Esophagus squamous epithelium (tissue), 5 donors: ENCODE measurements at regions not wholly inside any gene's neighbourhood (a gene's known extent, or its start where the extent isn't known, plus 50 kb on each side); places are given as distances from the start of the nearest gene placed in this dataset.

Experiments
- DNase-seq: peaks from one replicate; lab custom pipeline; 2025; lab: John Stamatoyannopoulos, UW
- H3K27ac ChIP-seq, 4 donors: fragments of 200-600 bp; sonication (generic); one replicate each; pipeline ENCODE4 v1.5.1; 2016 to 2019; ENCODE audit warnings: mild to moderate bottlenecking in 1 of 4
- H3K27me3 ChIP-seq, 4 donors: fragments of 200-600 bp; sonication (generic); 1 replicate in 3 of 4; 2 replicates in 1 of 4; pipeline versions ENCODE4 v1.5.1 to v1.6.0; 2017 to 2021; ENCODE audit warnings: antibody characterized with exemption in 1 of 4
- H3K36me3 ChIP-seq, 3 donors: fragments of 200-600 bp; sonication (generic); one replicate each; pipeline ENCODE4 v1.5.1; 2016 to 2019
- H3K4me1 ChIP-seq, 3 donors: fragments of 200-600 bp; sonication (generic); one replicate each; pipeline ENCODE4 v1.5.1; 2017 to 2019
- H3K4me3 ChIP-seq, 4 donors: fragments of 200-600 bp; sonication (generic); 1 replicate in 3 of 4; 2 replicates in 1 of 4; pipeline ENCODE4 v1.5.1; 2016 to 2019; ENCODE audit warnings: mild to moderate bottlenecking in 2 of 4, moderate library complexity in 1 of 4
- H3K9me3 ChIP-seq, 3 donors: fragments of 200-600 bp; sonication (generic); one replicate each; pipeline ENCODE4 v1.5.1; 2016 to 2019
- POLR2A ChIP-seq, 4 donors: fragments of 450-650 bp; IDR thresholded peaks; one replicate each; pipeline ENCODE4 v1.6.1; 2017; ENCODE audit warnings: antibody characterized with exemption in 4 of 4, mild to moderate bottlenecking in 4 of 4, moderate library complexity in 3 of 4
- WGBS, 2 donors: methylation state at CpG; one replicate each; pipeline ENCODE4 v1.1.5; 2018; 5-methylcytosine and 5-hydroxymethylcytosine counted together
- intact Hi-C: fragments of 100-400 bp; cut with DNase I; formaldehyde crosslinking; loops from one replicate; pipeline ENCODE4 v1.15.0; 2022
- TF ChIP-seq, protein P1 (sequence below), 6 experiments: fragments of 450-650 bp in 4 of 6; fragments of 200-600 bp in 2 of 6; sonication (generic) in 2 of 6; IDR thresholded peaks; one replicate each; pipeline ENCODE4 v1.5.1; 2016 to 2019; ENCODE audit warnings: antibody characterized with exemption in 6 of 6, mild to moderate bottlenecking in 4 of 6, moderate library complexity in 4 of 6
- donor health status: DM: yes; HTN: yes; CAD: no.

DNA sequence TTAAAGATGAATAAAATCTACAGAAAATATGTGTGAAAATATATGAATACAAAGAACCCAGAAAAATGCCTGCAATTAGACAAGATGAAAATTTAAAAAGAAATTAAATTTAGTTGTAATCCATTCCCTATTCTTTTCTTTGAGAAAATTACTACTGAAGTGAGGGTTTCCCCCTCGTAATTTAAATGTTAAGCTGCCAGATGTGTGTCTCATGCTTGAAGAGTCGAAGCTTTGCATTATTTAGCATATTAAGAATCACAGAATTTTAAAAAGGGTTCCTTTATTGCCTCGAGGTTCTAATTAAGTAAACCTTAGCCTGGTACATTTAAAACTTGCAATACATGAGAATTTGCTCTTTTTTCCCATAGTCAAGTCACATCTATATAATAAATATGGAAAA, 630.1 kb downstream of the TFAP2A start:
- H3K4me3 ChIP-seq = no peak overlapping the region
- no peak for DNase-seq
- H3K36me3 ChIP-seq = no peaks in the 10 kb centered on the region
- TF ChIP-seq, protein P1, sequence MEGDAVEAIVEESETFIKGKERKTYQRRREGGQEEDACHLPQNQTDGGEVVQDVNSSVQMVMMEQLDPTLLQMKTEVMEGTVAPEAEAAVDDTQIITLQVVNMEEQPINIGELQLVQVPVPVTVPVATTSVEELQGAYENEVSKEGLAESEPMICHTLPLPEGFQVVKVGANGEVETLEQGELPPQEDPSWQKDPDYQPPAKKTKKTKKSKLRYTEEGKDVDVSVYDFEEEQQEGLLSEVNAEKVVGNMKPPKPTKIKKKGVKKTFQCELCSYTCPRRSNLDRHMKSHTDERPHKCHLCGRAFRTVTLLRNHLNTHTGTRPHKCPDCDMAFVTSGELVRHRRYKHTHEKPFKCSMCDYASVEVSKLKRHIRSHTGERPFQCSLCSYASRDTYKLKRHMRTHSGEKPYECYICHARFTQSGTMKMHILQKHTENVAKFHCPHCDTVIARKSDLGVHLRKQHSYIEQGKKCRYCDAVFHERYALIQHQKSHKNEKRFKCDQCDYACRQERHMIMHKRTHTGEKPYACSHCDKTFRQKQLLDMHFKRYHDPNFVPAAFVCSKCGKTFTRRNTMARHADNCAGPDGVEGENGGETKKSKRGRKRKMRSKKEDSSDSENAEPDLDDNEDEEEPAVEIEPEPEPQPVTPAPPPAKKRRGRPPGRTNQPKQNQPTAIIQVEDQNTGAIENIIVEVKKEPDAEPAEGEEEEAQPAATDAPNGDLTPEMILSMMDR (IDR thresholded peaks at IDR 0.05) = no peak
- no peak for TF ChIP-seq POLR2A (IDR thresholded peaks at IDR 0.05)
- H3K27me3 ChIP-seq = no peaks in the 10 kb centered on the region
- WGBS, 2 donors = 44 to 57% methylated on average over 3 of the region's 3 CpGs
- intact Hi-C loops = no loop called here
- H3K9me3 ChIP-seq = no peaks in the 10 kb centered on the region
- H3K27ac ChIP-seq = no peak overlapping the region
- H3K4me1 ChIP-seq = no peaks in the 10 kb centered on the region

DNA sequence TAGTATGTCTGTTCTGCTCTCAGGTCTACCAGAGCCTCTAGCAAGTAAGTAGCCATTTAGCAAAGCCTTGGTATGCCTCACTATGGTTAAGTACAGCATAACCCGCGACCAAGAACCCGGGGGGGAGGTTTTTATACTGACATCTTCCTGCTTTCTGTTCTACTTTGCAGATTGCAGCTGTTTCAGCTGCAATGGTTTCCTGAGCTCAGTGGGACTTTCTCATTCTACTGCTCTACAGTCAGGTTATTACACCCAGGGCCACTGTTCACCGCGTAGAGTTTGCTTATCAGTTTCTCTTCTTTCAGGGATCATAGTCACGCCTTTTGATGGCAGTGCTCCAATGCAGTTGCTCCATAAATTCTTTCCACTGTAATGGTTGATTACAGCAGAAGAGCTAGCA, 631.3 kb downstream of the TFAP2A start:
- H3K4me1 ChIP-seq = no peaks in the 10 kb centered on the region
- TF ChIP-seq, protein P1 (IDR thresholded peaks at IDR 0.05) = no peak
- TF ChIP-seq POLR2A (IDR thresholded peaks at IDR 0.05) = no peak
- H3K36me3 ChIP-seq = no peaks in the 10 kb centered on the region
- H3K27ac ChIP-seq = no peak overlapping the region
- no peaks in the 10 kb centered on the region for H3K9me3 ChIP-seq
- intact Hi-C loops = no loop called here
- no peaks in the 10 kb centered on the region for H3K27me3 ChIP-seq
- no peak for DNase-seq
- no peak overlapping the region for H3K4me3 ChIP-seq
- WGBS, 2 donors = 57 to 71% methylated on average over 6 of the region's 6 CpGs

DNA sequence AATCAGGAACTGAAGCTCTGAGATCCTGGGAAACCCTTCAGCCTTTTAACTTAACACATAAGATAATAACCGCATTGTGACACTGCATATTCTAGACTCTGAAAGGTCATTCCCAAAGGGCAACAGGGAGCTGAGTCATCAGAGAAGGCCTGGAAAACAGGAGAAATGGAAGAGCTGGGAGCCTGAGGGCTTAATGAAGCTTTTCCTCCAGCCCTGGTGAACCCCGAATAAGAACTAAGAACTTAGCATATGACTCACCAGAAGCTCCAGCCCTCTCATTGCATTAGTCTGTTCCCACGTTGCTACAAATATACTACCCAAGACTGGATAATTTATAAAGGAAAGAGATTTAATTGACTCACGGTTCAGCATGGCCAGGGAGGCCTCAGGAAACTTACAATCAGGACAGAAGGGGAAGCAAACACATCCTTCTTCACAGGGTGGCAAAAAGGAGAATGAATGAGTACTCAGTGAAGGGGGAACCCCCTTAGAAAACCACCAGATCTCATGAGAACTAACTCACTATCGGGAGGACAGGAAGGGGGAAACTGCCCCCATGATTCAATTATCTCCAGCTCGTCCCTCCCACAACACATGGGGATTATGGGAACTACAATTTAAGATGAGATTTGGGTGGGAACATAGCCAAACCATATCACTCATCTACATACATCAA, 648.5 kb downstream of the TFAP2A start:
- no peak for DNase-seq
- Histone ChIP-seq H3K27me3 (no peaks in the 10 kb centered on the region), H3K27ac (no peak overlapping the region), H3K4me3 (no peak overlapping the region), H3K9me3 (no peaks in the 10 kb centered on the region), H3K36me3 (no peaks in the 10 kb centered on the region), H3K4me1 (no peaks in the 10 kb centered on the region)
- WGBS, 2 donors = 33 to 49% methylated on average over 5 to 6 of the region's 6 CpGs
- intact Hi-C loops = no loop called here
- TF ChIP-seq POLR2A (IDR thresholded peaks at IDR 0.05) = no peak
- TF ChIP-seq, protein P1 (IDR thresholded peaks at IDR 0.05) = no peak

DNA sequence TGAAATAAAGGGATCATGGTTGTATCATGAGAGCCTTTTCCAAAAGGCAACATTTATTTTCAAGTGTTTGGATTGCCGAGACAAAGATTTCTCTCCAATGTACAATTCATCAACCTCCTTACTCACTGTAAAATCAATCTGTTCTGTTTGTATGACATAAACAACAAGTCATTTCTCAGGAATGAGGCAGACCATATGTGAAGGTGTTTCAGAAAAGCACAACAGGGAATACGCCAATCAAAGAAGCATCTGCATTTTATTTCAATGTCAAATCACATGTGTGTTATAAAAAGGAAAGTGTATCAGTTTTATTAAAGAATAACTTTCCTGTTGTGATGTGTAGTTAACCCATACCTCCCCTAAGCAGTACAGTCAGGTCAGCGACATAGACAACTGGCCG, 653.7 kb downstream of the TFAP2A start:
- no peak for TF ChIP-seq POLR2A (IDR thresholded peaks at IDR 0.05)
- TF ChIP-seq, protein P1 (IDR thresholded peaks at IDR 0.05) = no peak
- Histone ChIP-seq H3K36me3 (no peaks in the 10 kb centered on the region), H3K27me3 (no peaks in the 10 kb centered on the region), H3K4me1 (no peaks in the 10 kb centered on the region), H3K27ac (no peak overlapping the region), H3K9me3 (no peaks in the 10 kb centered on the region), H3K4me3 (no peak overlapping the region)
- intact Hi-C loops = no loop called here
- no peak for DNase-seq
- 65 to 83% methylated on average over 4 of the region's 4 CpGs for WGBS, 2 donors

DNA sequence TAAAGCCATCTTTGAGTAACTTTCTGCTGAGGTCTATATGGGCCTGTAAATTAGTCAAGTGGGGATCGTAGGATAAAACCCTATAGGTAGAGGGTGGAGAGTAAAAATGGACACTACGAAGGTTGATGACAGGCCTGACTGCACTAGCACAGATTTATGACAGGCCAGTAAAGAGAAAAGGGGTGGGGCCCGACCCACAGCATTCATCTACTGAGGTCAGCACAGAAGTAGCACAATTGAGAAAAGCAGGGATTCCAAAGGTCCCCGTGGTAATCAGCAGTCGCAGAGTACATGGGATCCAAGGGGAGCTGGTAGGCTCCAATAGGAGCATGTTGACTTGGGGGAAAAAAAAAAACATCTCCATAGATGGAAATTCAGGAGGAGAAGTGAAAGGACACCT, 660.4 kb downstream of the TFAP2A start:
- intact Hi-C loops = no loop called here
- Histone ChIP-seq H3K4me1 (no peaks in the 10 kb centered on the region), H3K27ac (no peak overlapping the region), H3K36me3 (no peaks in the 10 kb centered on the region), H3K27me3 (no peaks in the 10 kb centered on the region), H3K9me3 (no peaks in the 10 kb centered on the region), H3K4me3 (no peak overlapping the region)
- 85 to 91% methylated on average over 5 of the region's 5 CpGs for WGBS, 2 donors
- DNase-seq = no peak
- no peak for TF ChIP-seq POLR2A (IDR thresholded peaks at IDR 0.05)

DNA sequence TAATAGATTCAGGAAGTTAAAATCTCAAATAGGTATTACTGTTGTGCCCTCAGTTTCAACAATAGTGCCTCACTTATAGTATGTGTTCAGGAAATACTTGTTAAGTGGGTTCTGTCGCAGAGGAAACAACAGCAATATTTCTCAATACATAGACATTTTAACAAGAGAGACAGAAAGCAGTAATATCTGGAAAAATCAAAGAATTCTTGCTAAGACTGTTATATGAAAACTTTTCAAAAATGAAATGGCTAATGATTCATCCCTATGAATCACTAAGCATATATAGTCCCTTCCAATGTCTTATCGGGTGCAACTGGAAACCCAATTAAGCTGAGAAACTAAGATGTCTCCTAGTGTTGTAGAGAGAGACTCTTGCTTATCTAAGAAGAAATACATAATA, 668.9 kb downstream of the TFAP2A start:
- Histone ChIP-seq H3K27me3 (no peaks in the 10 kb centered on the region), H3K4me3 (no peak overlapping the region), H3K4me1 (no peaks in the 10 kb centered on the region), H3K9me3 (no peaks in the 10 kb centered on the region), H3K36me3 (no peaks in the 10 kb centered on the region), H3K27ac (no peak overlapping the region)
- no peak for DNase-seq
- intact Hi-C loops = no loop called here
- no peak for TF ChIP-seq POLR2A (IDR thresholded peaks at IDR 0.05)
- TF ChIP-seq, protein P1 (IDR thresholded peaks at IDR 0.05) = no peak
- 33 to 54% methylated on average over 2 of the region's 2 CpGs for WGBS, 2 donors
